HG03159 (cell line): ENCODE measurements at regions not wholly inside any gene's neighbourhood (a gene's known extent, or its start where the extent isn't known, plus 50 kb on each side); places are given as distances from the start of the nearest gene placed in this dataset.
"Not testable (repeated sequence)": the region's sequence is repeated elsewhere in the genome, so short reads cannot be mapped to it uniquely, and the experiment has no call there.

Experiments
- ATAC-seq: cut with Tn5 transposase; IDR thresholded peaks from one replicate; pipeline ENCODE4 v1.9.1; 2021; ENCODE audit warnings: mild to moderate bottlenecking, moderate library complexity; ENCODE audit not compliant: unreplicated experiment

DNA sequence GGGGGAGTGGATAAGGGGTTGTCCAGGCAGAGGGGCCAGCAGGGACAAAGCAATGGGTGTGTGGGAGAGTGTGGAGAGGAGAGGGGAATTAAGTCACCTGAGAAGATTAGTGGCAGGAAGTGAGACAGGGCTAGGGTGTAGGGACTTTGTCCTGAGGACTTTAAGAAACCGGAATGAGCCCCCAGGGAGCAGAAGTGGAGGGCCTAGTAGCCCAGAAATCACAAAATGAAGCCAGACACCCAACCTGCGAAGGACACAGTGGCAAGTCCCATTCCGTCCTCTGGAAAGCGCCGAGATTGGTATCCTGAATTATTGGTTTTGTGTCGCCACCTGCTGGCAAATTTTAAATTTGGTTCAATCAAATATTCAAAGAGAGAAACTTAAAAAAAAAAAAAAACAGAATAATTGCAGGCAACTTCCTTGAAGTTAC is 78.0 kb upstream of the SLC25A36 start:
- peak; percentile 46 for ATAC-seq

DNA sequence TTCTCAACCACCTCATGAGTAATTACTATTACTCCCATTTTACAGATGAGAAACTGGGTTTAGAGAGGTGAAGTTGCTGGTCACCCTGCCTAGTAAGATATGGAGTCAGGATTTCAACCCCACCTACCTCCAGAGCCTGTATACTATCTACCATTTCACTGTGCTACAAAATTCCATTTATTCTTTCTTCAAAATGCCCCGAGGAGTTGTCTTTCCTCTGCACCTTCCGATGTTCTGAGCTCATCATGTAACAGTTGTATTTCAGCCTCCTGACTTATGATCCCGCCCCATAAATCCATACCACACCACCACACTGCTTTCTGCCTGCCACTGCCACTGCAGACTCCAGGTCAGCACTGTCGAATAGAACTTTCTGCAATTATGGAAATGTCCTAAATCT is 71.3 kb upstream of the SLC25A36 start:
- ATAC-seq = no peak

DNA sequence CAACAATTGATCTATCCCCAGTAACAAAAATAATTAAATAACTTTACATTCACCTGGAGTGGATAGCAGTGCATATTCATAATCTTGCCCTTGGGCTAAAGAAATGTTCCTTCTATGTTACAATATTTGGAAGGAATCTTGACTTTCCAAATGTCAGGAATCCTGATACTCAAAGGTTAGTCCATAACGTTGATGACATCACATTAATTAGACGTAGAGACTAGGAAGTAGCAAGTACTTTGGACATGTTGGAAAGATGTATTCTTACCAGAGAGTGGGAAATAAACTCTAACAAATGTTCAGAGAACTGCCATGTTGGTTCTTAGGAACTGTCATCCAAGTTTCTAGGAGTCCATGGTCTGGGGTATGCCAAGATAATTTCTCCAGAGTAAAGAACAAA is 70.6 kb upstream of the SLC25A36 start:
- ATAC-seq = no peak

DNA sequence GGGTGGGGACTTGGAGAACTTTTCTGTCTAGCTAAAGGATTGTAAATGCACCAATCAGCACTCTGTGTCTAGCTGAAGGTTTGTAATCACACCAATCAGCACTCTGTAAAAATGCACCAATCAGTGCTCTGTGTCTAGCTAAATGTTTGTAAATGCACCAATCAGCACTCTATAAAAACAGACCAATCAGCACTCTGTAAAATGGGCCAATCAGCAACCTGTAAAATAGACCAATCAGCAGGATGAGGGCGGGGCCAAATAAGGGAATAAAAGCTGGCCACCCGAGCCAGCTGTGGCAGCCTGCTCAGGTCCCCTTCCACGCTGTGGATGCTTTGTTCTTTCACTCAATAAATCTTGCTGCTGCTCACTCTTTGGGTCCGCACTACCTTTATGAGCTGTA is 69.5 kb upstream of the SLC25A36 start:
- ATAC-seq = not testable (repeated sequence)

DNA sequence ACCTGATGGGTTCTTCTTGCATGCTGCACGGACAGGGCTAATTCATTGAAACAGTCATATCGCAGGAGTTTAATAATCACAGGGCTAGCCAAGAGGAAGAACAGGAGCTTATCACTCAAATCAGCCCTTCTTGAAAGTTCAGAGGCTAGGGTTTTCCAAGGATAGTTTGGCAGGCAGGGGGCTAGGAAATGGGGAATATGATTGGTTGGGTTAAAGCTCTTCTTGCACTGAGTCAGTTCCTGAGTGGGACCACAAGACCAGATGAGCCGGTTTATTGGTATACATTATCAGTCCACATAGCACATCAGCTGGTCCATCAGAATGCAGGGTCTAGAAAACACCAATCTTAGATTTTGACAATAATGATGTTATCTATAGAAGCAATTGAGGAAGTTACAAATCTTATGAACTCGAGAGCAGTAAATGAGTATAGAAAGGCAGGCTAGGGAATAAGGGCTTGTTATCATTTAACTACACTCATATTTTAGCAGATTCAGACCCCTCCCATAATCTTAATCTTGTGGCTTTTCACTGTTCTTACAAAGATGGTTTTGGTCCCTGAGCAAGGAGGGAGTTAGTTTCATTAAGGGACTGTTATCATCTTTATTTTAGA is 58.1 kb upstream of the SLC25A36 start:
- no peak for ATAC-seq

DNA sequence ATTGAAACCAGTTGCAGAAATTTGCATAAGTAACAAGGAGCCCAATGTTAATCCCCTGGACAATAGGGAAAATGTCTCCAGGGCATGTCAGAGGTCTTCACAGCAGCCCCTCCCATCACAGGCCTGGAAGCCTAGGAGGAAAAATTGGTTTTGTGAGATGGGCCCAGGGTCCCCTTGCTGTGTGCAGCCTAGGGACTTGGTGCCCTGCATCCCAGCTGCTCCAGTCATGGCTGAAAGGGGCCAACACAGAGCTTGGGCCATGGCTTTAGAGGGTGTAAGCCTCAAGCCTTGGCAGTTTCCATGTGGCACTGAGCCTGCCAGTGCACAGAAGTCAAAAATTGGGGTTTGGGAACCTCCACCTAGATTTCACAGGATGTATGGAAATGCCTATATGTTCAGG is 55.9 kb upstream of the SLC25A36 start:
- not testable (repeated sequence) for ATAC-seq
